ENCODE measurements at regions not wholly inside any gene's neighbourhood (a gene's known extent, or its start where the extent isn't known, plus 50 kb on each side); places are given as distances from the start of the nearest gene placed in this dataset.

- TF ChIP-seq ZNF114 (CRISPR knock-in tag; IDR thresholded peaks at IDR 0.05) (no peak), ZNF331 (CRISPR knock-in tag; IDR thresholded peaks at IDR 0.05; ENCODE audit: low read depth) (no peak), ETS1 (IDR thresholded peaks at IDR 0.05) (no peak), EZH2phosphoT487 (IDR thresholded peaks at IDR 0.05; ENCODE audit: unreplicated experiment) (no peak), CTCF (conservative IDR thresholded peaks at IDR 0.05; ENCODE audit: low read depth in 2 of 2) (no peak), EZH2 (IDR thresholded peaks at IDR 0.05; ENCODE audit: low read depth, unreplicated experiment) (no peak)
Measured at GRCh38 chr22:49077036-49077393, 750.7 kb downstream of the BRD1 start (continued).

GRCh38 chr22:49076300-49077035, 751.2 kb downstream of the BRD1 start:
- DNase-seq (ENCODE audit: low spot score) (no peak), ATAC-seq (no peak)
- H3K9me2 ChIP-seq (ENCODE audit: insufficient read depth): no peaks in the 10 kb centered on the region
- no peaks in the 10 kb centered on the region for H3K79me2 ChIP-seq (replicated peaks; ENCODE audit: insufficient read depth)
- H3K4me2 ChIP-seq: no peak overlapping the region
- Mint-ChIP-seq H3K36me3 (ENCODE audit: low read depth) (no peaks in the 10 kb centered on the region), H3K4me3 (no peak overlapping the region), H3K9me3 (no peaks in the 10 kb centered on the region), H3K4me1 (no peaks in the 10 kb centered on the region), H3K27ac (no peak overlapping the region), H3K27me3 (ENCODE audit: insufficient read depth, low read depth, poor library complexity) (peaks cover 10% of the 10 kb centered on the region)
- H3K27me3 ChIP-seq (ENCODE audit: insufficient read depth): no peaks in the 10 kb centered on the region
- no peaks in the 10 kb centered on the region for H4K20me1 ChIP-seq (replicated peaks; ENCODE audit: insufficient read depth)
- peaks cover 4% of the 10 kb centered on the region; the same call in 1 of the 2 replicates for H3K36me3 ChIP-seq (ENCODE audit: insufficient read depth)
- H3K4me3 ChIP-seq: no peak overlapping the region
- H3F3A ChIP-seq (replicated peaks; ENCODE audit: low read depth): no peaks in the 10 kb centered on the region
- H3K4me1 ChIP-seq (ENCODE audit: insufficient read depth): no peaks in the 10 kb centered on the region
- no peak overlapping the region for H3K27ac ChIP-seq (ENCODE audit: low read depth)
- H2AFZ ChIP-seq: no peak overlapping the region
- TF ChIP-seq CTCF (conservative IDR thresholded peaks at IDR 0.05; ENCODE audit: low read depth in 2 of 2): no peak
- TF ChIP-seq POLR2AphosphoS5 (IDR thresholded peaks at IDR 0.05; ENCODE audit: low read depth): no peak
- no peak for TF ChIP-seq ZNF331 (CRISPR knock-in tag; IDR thresholded peaks at IDR 0.05; ENCODE audit: low read depth)
- no peak for TF ChIP-seq REST (IDR thresholded peaks at IDR 0.05; ENCODE audit: unreplicated experiment)
- no peak for TF ChIP-seq ZNF462 (CRISPR knock-in tag; IDR thresholded peaks at IDR 0.05)

Data from GM23338 (cell line).